NT2/D1 (cell line): ENCODE measurements at regions not wholly inside any gene's neighbourhood (a gene's known extent, or its start where the extent isn't known, plus 50 kb on each side); places are given as distances from the start of the nearest gene placed in this dataset.

Source experiments
- SUZ12 ChIP-seq: IDR thresholded peaks from 2 replicates; pipeline ENCODE4 v1.6.1; 2011; ENCODE audit not compliant: insufficient read length, insufficient read depth; ENCODE audit errors: extremely low read depth
- YY1 ChIP-seq: IDR thresholded peaks from 2 replicates; pipeline ENCODE4 v1.6.1; 2011; ENCODE audit not compliant: insufficient read length, insufficient read depth
- ZNF274 ChIP-seq: IDR thresholded peaks from 2 replicates; pipeline ENCODE4 v1.6.1; 2011; ENCODE audit warnings: mild to moderate bottlenecking, low read depth, low read length

DNA sequence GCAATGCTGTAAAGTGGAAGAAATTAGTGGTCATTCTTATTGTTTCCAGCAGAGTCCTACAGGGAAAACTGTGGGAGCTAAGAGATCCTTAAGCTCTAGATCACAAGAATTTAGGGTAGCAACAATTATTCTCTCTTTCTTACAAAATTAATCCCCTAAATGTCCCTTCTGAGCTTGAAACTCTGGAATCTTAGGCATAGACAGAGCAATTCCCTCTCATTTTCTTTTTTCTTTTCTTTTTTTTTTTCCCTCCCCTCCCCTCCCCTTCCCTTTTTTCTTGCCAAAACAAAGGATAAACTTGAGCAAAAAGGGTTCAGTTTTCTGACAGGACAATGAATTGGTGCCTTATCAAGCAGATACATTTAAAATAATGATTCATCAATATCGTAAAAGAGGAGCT lies 441.0 kb downstream of the DSC3 start:
- TF ChIP-seq YY1: no peak
- no peak for TF ChIP-seq ZNF274
- TF ChIP-seq SUZ12: no peak
